Choroid plexus epithelial cell (primary cell): ENCODE measurements at regions not wholly inside any gene's neighbourhood (a gene's known extent, or its start where the extent isn't known, plus 50 kb on each side); places are given as distances from the start of the nearest gene placed in this dataset.
"Not testable (repeated sequence)": the region's sequence is repeated elsewhere in the genome, so short reads cannot be mapped to it uniquely, and the experiment has no call there.

ENCODE experiments used
- DNase-seq: peaks from one replicate; pipeline ENCODE4 v3.0.0-alpha.2; 2010; ENCODE audit warnings: low read depth
- H3K4me3 ChIP-seq: 2 replicates; pipeline ENCODE4 v1.5.1; 2011; ENCODE audit warnings: low read depth, mild to moderate bottlenecking, control low read depth, low read length, moderate library complexity
- CTCF ChIP-seq: conservative IDR thresholded peaks from 2 replicates; pipeline ENCODE4 v1.5.1; 2011; ENCODE audit warnings: low read depth, mild to moderate bottlenecking, control low read depth, inconsistent platforms, low read length, moderate library complexity

GRCh38 chr10:35789996-35790395 is 147.9 kb upstream of the FZD8 start:
- H3K4me3 ChIP-seq = no peak overlapping the region
- TF ChIP-seq CTCF = no peak
- DNase-seq = no peak

GRCh38 chr10:35784751-35785150 is 142.7 kb upstream of the FZD8 start:
- TF ChIP-seq CTCF = no peak
- H3K4me3 ChIP-seq = no peak overlapping the region
- DNase-seq = no peak

GRCh38 chr10:35783305-35783838 is 141.3 kb upstream of the FZD8 start:
- H3K4me3 ChIP-seq = no peak overlapping the region
- DNase-seq = peak; percentile 39
- no peak for TF ChIP-seq CTCF

GRCh38 chr10:35781643-35782035 is 139.5 kb upstream of the FZD8 start:
- DNase-seq = peak; percentile 34
- H3K4me3 ChIP-seq = no peak overlapping the region
- peak; percentile 45 for TF ChIP-seq CTCF

GRCh38 chr10:35780970-35781642 is 139.0 kb upstream of the FZD8 start:
- peak; percentile 45 for TF ChIP-seq CTCF
- H3K4me3 ChIP-seq = no peak overlapping the region
- peak; percentile 66 for DNase-seq

GRCh38 chr10:35778306-35778705 is 136.2 kb upstream of the FZD8 start:
- TF ChIP-seq CTCF = no peak
- H3K4me3 ChIP-seq = no peak overlapping the region
- peak; percentile 46 for DNase-seq

GRCh38 chr10:35776557-35776956 is 134.5 kb upstream of the FZD8 start:
- H3K4me3 ChIP-seq, DNase-seq: not testable (repeated sequence)
